CD14-positive monocyte (primary cell): ENCODE measurements at regions not wholly inside any gene's neighbourhood (a gene's known extent, or its start where the extent isn't known, plus 50 kb on each side); places are given as distances from the start of the nearest gene placed in this dataset.

Experiments
- DNase-seq, 3 donors: peaks; one replicate each; pipeline ENCODE4 v3.0.0-alpha.2; 2011 to 2022
- H2AFZ ChIP-seq: 2 replicates; pipeline ENCODE4 v1.6.0; 2012; ENCODE audit warnings: mild to moderate bottlenecking, low read depth, low read length, inconsistent platforms; ENCODE audit not compliant: insufficient read depth, poor library complexity, severe bottlenecking
- H3K27ac ChIP-seq, 2 donors: 1 replicate in 1 of 2; 2 replicates in 1 of 2; pipeline ENCODE4 v1.5.1; 2012 to 2013; ENCODE audit warnings: low read length in 2 of 2, control low read depth in 1 of 2, inconsistent platforms in 1 of 2, low read depth in 1 of 2, mild to moderate bottlenecking in 1 of 2
- H3K27me3 ChIP-seq, 2 donors: one replicate each; pipeline versions ENCODE4 v1.6.0 to v1.6.1; 2011 to 2013; ENCODE audit warnings: low read length in 2 of 2; ENCODE audit not compliant: control insufficient read depth in 2 of 2, insufficient read depth in 2 of 2
- H3K36me3 ChIP-seq, 2 donors: replicated peaks in 1 of 2; 1 replicate in 1 of 2; 2 replicates in 1 of 2; pipeline versions ENCODE4 v1.5.1 to v1.6.1; 2012 to 2013; ENCODE audit warnings: low read length in 2 of 2, control low read depth in 1 of 2, inconsistent platforms in 1 of 2, mild to moderate bottlenecking in 1 of 2; ENCODE audit not compliant: insufficient read depth in 2 of 2, control insufficient read depth in 1 of 2
- H3K4me1 ChIP-seq, 2 donors: 1 replicate in 1 of 2; 2 replicates in 1 of 2; pipeline versions ENCODE4 v1.5.1 to v1.6.1; 2012 to 2013; ENCODE audit warnings: low read length in 2 of 2, control low read depth in 1 of 2, inconsistent platforms in 1 of 2, mild to moderate bottlenecking in 1 of 2, moderate library complexity in 1 of 2; ENCODE audit not compliant: insufficient read depth in 2 of 2, control insufficient read depth in 1 of 2
- H3K4me2 ChIP-seq: replicated peaks from 2 replicates; pipeline ENCODE3; 2012; ENCODE audit warnings: low read length, moderate library complexity, mild to moderate bottlenecking; ENCODE audit not compliant: poor library complexity, severe bottlenecking; ENCODE audit errors: extremely low read depth
- H3K4me3 ChIP-seq, 3 experiments: fragments of 200-600 bp in 1 of 3; sonication (generic) in 1 of 3; replicated peaks in 1 of 3; 1 replicate in 2 of 3; 2 replicates in 1 of 3; pipeline ENCODE4 v1.5.1; 2011 to 2013; ENCODE audit warnings: low read length in 3 of 3, mild to moderate bottlenecking in 3 of 3, control low read depth in 2 of 3, low read depth in 2 of 3, inconsistent platforms in 1 of 3, moderate library complexity in 1 of 3
- H3K79me2 ChIP-seq: 2 replicates; pipeline ENCODE4 v1.6.0; 2012; ENCODE audit warnings: mild to moderate bottlenecking, control low read depth, inconsistent platforms, low read length, moderate library complexity; ENCODE audit not compliant: insufficient read depth
- H3K9ac ChIP-seq: 2 replicates; pipeline ENCODE4 v1.6.0; 2017; ENCODE audit warnings: low read length, mild to moderate bottlenecking; ENCODE audit not compliant: insufficient read depth, poor library complexity, severe bottlenecking
- H3K9me3 ChIP-seq, 2 donors: replicated peaks in 1 of 2; 1 replicate in 1 of 2; 2 replicates in 1 of 2; pipeline versions ENCODE4 v1.5.1 to v1.6.1; 2012 to 2013; ENCODE audit warnings: low read length in 2 of 2, control low read depth in 1 of 2; ENCODE audit not compliant: control insufficient read depth in 1 of 2, insufficient read depth in 1 of 2
- H4K20me1 ChIP-seq: 2 replicates; pipeline ENCODE4 v1.6.0; 2012; ENCODE audit warnings: mild to moderate bottlenecking, low read length, control low read depth, moderate library complexity; ENCODE audit not compliant: insufficient read depth
- H3K27ac Mint-ChIP-seq, 7 donors: one replicate each; pipeline ENCODE4 v1.8.0; 2020; ENCODE audit warnings: mild to moderate bottlenecking in 7 of 7, mixed read lengths in 7 of 7, moderate library complexity in 6 of 7, inconsistent platforms in 2 of 7
- H3K27me3 Mint-ChIP-seq, 3 donors: one replicate each; pipeline ENCODE4 v1.8.0; 2021 to 2022; ENCODE audit warnings: low read depth in 3 of 3, mild to moderate bottlenecking in 3 of 3, mixed read lengths in 3 of 3, moderate library complexity in 3 of 3, inconsistent platforms in 1 of 3
- H3K36me3 Mint-ChIP-seq, 2 donors: one replicate each; pipeline ENCODE4 v1.8.0; 2020; ENCODE audit warnings: mixed read lengths in 2 of 2, inconsistent platforms in 1 of 2, mild to moderate bottlenecking in 1 of 2
- H3K4me1 Mint-ChIP-seq: one replicate; pipeline ENCODE4 v1.8.0; 2020; ENCODE audit warnings: mild to moderate bottlenecking, mixed read lengths
- H3K4me3 Mint-ChIP-seq, 2 donors: one replicate each; pipeline ENCODE4 v1.8.0; 2020; ENCODE audit warnings: mild to moderate bottlenecking in 2 of 2, mixed read lengths in 2 of 2, moderate library complexity in 1 of 2
- H3K9me3 Mint-ChIP-seq, 7 donors: one replicate each; pipeline ENCODE4 v1.8.0; 2020 to 2022; ENCODE audit warnings: mixed read lengths in 7 of 7, mild to moderate bottlenecking in 6 of 7, moderate library complexity in 6 of 7, inconsistent platforms in 2 of 7
- WGBS: methylation state at CpG from one replicate; pipeline ENCODE4 v1.1.5; 2013; ENCODE audit warnings: missing lambda C conversion rate; ENCODE audit not compliant: insufficient coverage; 5-methylcytosine and 5-hydroxymethylcytosine counted together
- intact Hi-C, 2 donors: fragments of 100-400 bp; cut with micrococcal nuclease; formaldehyde crosslinking; loops; one replicate each; pipeline versions ENCODE4 v1.15.0 to v1.15.1; 2023
- TF ChIP-seq, protein P1 (sequence below): fragments of 200-600 bp; IDR thresholded peaks from one replicate; pipeline ENCODE4 v1.8.0; 2022; ENCODE audit warnings: antibody characterized with exemption, mild to moderate bottlenecking

DNA sequence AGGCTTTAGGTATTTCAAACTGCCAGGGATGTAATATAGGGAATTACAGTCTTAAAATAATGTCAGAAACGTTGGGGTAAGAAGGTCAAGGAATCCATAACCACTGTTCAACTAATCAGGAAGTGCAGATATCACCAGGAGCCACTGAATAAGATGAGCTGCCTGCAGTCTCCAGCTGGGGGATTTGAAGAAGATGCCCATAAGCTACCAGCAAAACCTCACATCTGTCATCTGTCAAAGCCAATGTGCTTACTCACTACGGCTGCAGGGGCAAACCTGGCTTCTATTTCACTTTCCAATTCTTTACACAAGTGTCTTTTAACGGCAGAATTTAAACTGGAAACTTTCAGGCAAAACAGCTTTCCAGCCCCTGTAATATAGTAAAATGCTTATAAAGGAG, 1410.1 kb upstream of the ATXN8OS start:
- Histone ChIP-seq H3K27ac (no peak overlapping the region), H3K27me3 (no peaks in the 10 kb centered on the region), H3K36me3 (no peaks in the 10 kb centered on the region), H3K9ac (no peak overlapping the region), H2AFZ (no peak overlapping the region), H4K20me1 (no peaks in the 10 kb centered on the region), H3K4me1 (no peaks in the 10 kb centered on the region), H3K9me3 (peaks cover 5 to 7% of the 10 kb centered on the region in 2 donors), H3K4me3 (no peak overlapping the region), H3K4me2 (no peak overlapping the region), H3K79me2 (no peaks in the 10 kb centered on the region)
- Mint-ChIP-seq H3K27ac (no peak overlapping the region), H3K4me1 (no peaks in the 10 kb centered on the region), H3K9me3 (peaks cover 0 to 8% (median 2%) of the 10 kb centered on the region in 7 donors), H3K36me3 (no peaks in the 10 kb centered on the region), H3K4me3 (no peak overlapping the region), H3K27me3 (no peaks in the 10 kb centered on the region)
- intact Hi-C loops, result no loop called here
- TF ChIP-seq, protein P1, sequence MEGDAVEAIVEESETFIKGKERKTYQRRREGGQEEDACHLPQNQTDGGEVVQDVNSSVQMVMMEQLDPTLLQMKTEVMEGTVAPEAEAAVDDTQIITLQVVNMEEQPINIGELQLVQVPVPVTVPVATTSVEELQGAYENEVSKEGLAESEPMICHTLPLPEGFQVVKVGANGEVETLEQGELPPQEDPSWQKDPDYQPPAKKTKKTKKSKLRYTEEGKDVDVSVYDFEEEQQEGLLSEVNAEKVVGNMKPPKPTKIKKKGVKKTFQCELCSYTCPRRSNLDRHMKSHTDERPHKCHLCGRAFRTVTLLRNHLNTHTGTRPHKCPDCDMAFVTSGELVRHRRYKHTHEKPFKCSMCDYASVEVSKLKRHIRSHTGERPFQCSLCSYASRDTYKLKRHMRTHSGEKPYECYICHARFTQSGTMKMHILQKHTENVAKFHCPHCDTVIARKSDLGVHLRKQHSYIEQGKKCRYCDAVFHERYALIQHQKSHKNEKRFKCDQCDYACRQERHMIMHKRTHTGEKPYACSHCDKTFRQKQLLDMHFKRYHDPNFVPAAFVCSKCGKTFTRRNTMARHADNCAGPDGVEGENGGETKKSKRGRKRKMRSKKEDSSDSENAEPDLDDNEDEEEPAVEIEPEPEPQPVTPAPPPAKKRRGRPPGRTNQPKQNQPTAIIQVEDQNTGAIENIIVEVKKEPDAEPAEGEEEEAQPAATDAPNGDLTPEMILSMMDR, result no peak
- DNase-seq, result no peak
- 0% methylated on average over 1 of the region's 3 CpGs for WGBS

DNA sequence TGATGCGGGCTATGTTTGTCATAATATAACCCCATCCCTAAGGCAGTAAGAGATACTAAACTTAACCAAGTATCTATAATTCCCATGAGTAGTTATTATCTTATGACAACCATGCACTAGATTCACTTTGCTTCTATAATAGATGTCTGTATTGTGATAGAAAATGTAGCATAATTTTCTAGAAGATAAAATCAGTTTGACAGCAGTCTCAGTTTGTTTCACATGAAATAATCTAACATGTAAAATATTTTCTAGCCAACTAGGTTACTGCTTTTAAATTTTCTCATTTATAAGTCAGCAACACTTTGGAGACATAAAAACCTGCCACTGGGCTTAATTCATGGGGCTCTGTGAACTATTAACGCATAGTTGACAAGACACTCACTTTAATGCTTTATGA, 1410.7 kb upstream of the ATXN8OS start:
- H3K36me3 Mint-ChIP-seq, result no peaks in the 10 kb centered on the region
- H3K4me1 Mint-ChIP-seq, result no peaks in the 10 kb centered on the region
- no peaks in the 10 kb centered on the region for H3K79me2 ChIP-seq
- no peak overlapping the region for H3K27ac Mint-ChIP-seq
- WGBS, result no CpG with 5 or more reads among the region's 2 CpGs
- peaks cover 5 to 7% of the 10 kb centered on the region in 2 donors for H3K9me3 ChIP-seq
- no peak overlapping the region for H3K4me3 ChIP-seq
- no peak overlapping the region for H3K9ac ChIP-seq
- H3K27me3 ChIP-seq, result no peaks in the 10 kb centered on the region
- H3K27me3 Mint-ChIP-seq, result no peaks in the 10 kb centered on the region
- H3K27ac ChIP-seq, result no peak overlapping the region
- H3K4me2 ChIP-seq, result no peak overlapping the region
- no peaks in the 10 kb centered on the region for H3K36me3 ChIP-seq
- H3K4me1 ChIP-seq, result no peaks in the 10 kb centered on the region
- H4K20me1 ChIP-seq, result no peaks in the 10 kb centered on the region
- no peak for DNase-seq
- intact Hi-C loops, result no loop called here
- no peak overlapping the region for H2AFZ ChIP-seq
- H3K9me3 Mint-ChIP-seq, result peaks cover 0 to 8% (median 2%) of the 10 kb centered on the region in 7 donors
- TF ChIP-seq, protein P1, result no peak
- H3K4me3 Mint-ChIP-seq, result no peak overlapping the region
